Left ventricle myocardium superior (tissue), 1 donor: ENCODE measurements at regions not wholly inside any gene's neighbourhood (a gene's known extent, or its start where the extent isn't known, plus 50 kb on each side); places are given as distances from the start of the nearest gene placed in this dataset.

ENCODE experiments used
- ATAC-seq: fragments of 200-7000 bp; cut with Tn5 transposase; one replicate; pipeline ENCODE4 v1.9.1; 2020; ENCODE audit warnings: mild to moderate bottlenecking, moderate library complexity
- DNase-seq: peaks from one replicate; pipeline ENCODE4 v3.0.0-alpha.2; 2020
- intact Hi-C: fragments of 100-400 bp; cut with micrococcal nuclease; formaldehyde crosslinking; loops from one replicate; pipeline ENCODE4 v1.11.0; 2022
- donor health status: DM: no; HTN: yes; CAD: no; lungs with severe emphysema.

GRCh38 chr6:54991761-54992330, 145.3 kb downstream of the FAM83B start:
- ATAC-seq (no peak), DNase-seq (no peak)
- intact Hi-C loops = no loop called here

GRCh38 chr6:54992789-54993188, 146.2 kb downstream of the FAM83B start:
- ATAC-seq (no peak), DNase-seq (no peak)
- intact Hi-C loops = no loop called here

GRCh38 chr6:54993294-54993693, 146.7 kb downstream of the FAM83B start:
- DNase-seq (no peak), ATAC-seq (no peak)
- intact Hi-C loops = no loop called here

GRCh38 chr6:54993948-54994347, 147.4 kb downstream of the FAM83B start:
- DNase-seq (no peak), ATAC-seq (no peak)
- intact Hi-C loops = no loop called here

DNA sequence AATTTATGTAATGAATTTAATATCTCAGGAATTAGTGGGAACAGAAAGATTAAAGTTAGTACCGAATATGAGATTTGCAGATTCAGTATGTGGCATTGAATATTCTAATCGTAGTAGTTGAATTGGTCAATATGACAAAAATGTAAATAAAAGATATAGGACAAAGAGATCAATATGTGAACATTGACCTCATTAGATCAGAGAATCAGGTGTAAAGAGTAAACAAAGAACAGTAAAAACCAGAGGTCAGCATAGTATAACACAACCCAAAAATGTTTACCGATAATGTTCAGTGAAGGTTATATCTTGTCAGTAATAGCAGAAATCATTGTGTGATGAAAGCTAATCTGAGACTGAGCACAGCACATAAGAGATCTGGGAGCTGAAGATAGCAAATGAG, 152.0 kb downstream of the FAM83B start:
- DNase-seq = no peak
- ATAC-seq = no peak
- intact Hi-C loops = no loop called here

DNA sequence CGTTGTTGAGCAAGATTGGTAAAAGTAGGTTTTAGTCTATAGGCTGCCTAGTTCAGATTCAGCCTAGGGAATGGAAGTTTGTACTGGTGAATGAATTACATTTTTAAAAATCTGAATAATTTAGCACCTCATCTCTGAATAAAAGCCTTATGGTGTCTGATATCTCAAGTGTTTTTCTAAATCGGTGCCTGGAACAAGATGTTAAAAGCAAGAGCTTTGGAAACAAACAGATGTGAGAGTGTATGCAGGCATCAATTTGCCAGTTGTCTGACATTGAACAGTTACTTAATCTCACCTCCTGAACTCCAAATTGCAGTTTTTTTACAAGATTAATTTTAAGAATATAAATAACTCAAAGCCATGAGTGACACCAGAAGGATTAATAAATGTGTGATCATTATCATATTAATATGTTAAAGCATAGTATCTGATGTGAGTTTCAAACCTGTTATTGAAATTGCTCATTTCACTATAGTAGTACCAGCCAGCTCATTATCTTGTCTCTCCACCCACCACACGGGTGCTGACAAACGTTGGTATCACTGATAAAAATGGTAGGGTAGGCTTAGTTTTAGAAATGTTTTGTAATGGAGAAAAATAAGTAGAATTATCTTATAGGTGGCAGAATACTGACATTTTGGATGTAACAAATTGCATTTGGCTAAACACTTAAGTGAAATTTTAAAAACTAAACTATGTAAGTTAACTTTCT, 157.3 kb downstream of the FAM83B start:
- peak; percentile 61 for ATAC-seq
- DNase-seq = no peak
- intact Hi-C loops = no loop called here

DNA sequence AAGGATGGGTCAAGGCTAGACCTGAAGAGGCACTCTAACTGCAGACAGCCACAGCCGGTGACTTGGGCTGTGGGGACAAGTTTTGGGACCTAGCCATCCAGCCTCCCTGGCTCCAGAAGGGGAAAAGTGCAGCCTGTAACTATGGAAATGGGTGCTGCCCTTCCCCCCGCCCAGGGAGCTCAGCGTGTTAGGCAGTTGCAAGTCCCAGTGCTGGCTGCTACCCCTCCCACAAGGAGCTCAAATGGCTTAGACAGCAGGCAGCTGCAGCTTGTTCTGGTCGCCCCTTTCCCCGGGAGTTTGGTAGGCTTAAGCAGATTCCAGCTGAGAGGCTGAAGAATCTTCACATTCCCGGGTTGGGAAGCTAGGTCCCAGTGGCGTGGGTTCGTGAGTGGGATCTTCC, 162.6 kb downstream of the FAM83B start:
- intact Hi-C loops = no loop called here
- no peak for DNase-seq
- no peak for ATAC-seq

DNA sequence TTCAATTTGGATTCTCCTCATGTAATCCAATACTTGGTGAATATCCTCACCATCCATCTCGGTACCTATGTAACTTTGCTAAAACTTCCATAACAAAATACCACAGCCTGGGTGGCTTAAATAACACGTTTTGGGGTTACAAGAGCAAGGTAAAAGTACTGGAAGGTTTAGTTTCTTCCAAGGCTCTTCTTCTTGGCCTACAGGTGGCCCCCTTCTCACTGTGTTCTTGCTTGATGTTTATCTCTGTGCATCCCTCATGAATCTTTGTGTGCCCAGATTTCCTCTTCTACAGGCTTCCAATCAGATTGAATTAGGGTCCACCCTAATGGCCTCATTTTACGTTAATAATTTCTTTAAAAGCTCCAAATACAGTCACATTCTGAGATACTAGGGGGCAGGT, 163.3 kb upstream of the HCRTR2 start:
- no peak for DNase-seq
- ATAC-seq = no peak
- intact Hi-C loops = no loop called here

DNA sequence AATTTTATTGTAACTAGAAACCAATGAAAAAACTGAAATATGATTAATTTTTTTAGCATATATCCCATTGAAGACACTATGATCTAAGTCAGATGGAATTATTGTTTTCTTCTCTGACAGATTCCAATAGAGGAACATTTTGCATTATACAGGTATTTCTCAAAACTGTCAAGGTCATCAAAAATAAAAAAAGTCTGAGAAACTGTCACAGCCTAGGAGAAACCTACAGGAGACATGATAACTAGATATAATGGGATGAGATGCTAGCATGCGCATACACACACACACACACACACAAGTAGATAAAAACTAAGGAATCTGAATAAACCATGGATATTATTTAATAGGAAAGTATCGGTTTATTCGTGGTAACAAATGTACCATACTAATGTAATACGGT, 161.9 kb upstream of the HCRTR2 start:
- no peak for DNase-seq
- ATAC-seq = no peak
- intact Hi-C loops = no loop called here

GRCh38 chr6:55014321-55015088, 159.8 kb upstream of the HCRTR2 start:
- ATAC-seq (peak; percentile 30), DNase-seq (no peak)
- intact Hi-C loops = no loop called here

DNA sequence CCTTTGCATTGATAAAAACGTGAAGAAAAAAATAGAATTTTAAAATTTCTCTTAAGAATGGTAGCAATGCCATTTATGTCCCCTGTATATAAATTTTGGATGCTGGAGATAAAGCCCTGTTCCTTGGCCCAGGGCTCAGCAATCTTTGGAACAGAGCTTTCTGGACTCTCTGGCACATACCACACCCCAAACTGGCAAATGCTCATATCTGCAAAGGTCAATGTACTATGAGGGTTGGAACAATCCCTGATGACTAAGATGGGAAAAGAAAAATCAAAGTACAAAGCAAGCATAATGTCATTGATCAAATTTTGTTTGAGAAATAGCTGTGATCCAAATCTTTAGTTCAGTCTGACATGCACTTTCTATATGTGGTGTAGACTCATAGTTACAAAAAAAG, 158.1 kb upstream of the HCRTR2 start:
- peak; percentile 83 for ATAC-seq
- intact Hi-C loops = no loop called here

DNA sequence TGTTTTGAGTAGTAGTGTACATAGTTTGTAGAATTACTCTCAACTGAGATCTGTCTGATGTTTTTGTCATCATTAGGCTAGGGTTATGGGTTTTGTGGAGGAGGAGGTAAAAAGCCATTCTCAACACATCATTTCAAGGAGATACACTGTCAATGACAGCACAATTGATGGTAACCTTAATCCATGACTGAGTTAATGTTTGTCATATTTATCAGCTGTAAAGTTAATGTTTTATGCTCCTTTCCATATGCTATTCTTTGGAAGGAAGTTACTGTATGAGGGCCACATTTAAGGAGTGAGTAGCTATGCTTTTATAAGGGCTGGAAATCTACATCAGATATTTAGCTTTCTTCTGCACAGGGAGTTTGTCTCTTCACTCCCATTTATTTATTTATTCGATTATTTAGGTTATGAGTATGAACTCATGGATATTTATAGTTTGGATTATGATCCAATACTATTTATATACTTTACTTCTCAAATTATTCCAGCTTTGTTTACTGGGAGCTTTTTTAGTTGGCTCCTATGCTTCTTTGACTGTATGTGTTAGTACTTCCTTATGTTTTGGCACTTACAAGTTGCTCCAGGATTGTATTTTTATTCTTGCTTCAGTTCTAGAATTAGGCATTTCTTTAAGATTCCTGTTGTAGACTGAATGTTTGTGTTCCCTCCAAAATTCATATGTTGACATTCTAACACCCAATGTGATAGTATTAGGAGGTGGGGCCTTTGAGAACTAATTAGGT, 156.6 kb upstream of the HCRTR2 start:
- intact Hi-C loops = no loop called here
- DNase-seq (no peak), ATAC-seq (no peak)

More for the DNA sequence above, 158.1 kb upstream of the HCRTR2 start:
- no peak for DNase-seq

- no peak for DNase-seq
Observed at GRCh38 chr6:55019591-55019990, 154.7 kb upstream of the HCRTR2 start.

DNA sequence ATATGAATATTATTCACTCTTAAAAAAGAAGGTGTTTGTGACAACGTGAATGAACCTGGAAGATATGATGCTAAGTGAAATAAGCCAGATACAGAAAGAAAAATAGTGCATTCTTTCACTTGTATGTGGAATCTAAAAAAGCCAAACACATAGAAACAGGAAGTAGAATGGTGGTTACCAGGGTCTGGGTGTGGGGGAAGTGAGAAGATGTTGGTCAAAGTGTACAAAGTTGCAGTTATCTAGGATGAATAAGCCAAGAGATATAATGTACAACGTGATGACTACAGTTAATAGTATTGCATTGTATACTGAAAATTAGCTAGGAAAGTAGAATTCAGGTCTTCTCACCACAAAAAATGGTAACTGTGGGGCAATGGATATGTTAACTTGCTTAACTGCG, 151.1 kb upstream of the HCRTR2 start:
- intact Hi-C loops = no loop called here
- ATAC-seq (no peak), DNase-seq (no peak)

More at GRCh38 chr6:55019591-55019990, 154.7 kb upstream of the HCRTR2 start:
- no peak for ATAC-seq
- intact Hi-C loops = no loop called here

GRCh38 chr6:55033016-55033546, 141.2 kb upstream of the HCRTR2 start:
- intact Hi-C loops = no loop called here
- no peak for ATAC-seq
- no peak for DNase-seq

- no peak for DNase-seq
- intact Hi-C loops = no loop called here
- ATAC-seq = no peak
Observed at GRCh38 chr6:55034752-55035151, 139.6 kb upstream of the HCRTR2 start.

DNA sequence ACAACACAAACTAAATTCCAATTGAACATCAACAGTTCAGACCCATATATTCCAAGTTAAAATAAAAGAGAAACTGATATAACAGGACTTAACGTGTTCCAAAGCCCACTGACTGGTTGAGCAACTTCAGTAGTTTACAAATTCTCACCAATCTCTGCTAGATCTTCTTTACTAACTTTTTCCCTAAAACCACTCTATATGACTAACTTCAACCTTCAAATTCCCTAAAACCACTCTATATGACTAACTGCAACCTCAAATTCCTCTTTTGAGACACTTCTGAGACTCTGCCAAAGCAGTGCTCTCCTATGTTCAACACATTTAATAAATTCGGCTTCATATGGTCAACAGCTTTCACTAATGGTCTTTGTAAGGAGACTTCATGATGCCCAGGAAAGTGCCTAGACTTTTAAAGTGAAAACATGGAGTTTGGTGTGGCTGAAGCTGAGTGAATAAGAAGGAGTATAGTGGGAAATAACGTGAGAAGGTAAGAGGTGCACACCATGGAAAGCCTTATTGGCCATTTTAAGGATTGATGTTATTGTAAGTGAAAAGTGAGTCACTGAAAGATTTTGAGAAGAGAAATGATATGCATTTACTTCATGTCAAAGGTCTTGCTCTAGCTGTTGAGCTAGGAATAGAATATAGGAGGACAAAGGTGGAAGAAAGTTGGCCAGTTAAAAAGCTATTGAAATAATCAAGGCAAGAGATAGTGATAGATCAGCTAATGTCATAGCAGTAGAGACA, 134.0 kb upstream of the HCRTR2 start:
- no peak for DNase-seq
- ATAC-seq = no peak
- intact Hi-C loops = no loop called here

- intact Hi-C loops = no loop called here
- no peak for DNase-seq
- ATAC-seq = peak; percentile 92
Observed at GRCh38 chr6:55046869-55047422, 127.4 kb upstream of the HCRTR2 start.
